ENCODE measurements at regions not wholly inside any gene's neighbourhood (a gene's known extent, or its start where the extent isn't known, plus 50 kb on each side); places are given as distances from the start of the nearest gene placed in this dataset.

GRCh38 chr13:73497430-73497829, 438.6 kb downstream of the KLF5 start:
- no peak overlapping the region for H3K9ac ChIP-seq (ENCODE audit: insufficient read depth, low read length, poor library complexity, severe bottlenecking)
- H3K27ac Mint-ChIP-seq, result no peak overlapping the region
- no peak overlapping the region for H2AFZ ChIP-seq (ENCODE audit: insufficient read depth, low read depth, low read length, poor library complexity, severe bottlenecking)
- H3K4me3 Mint-ChIP-seq, result no peak overlapping the region
- no peaks in the 10 kb centered on the region for H3K36me3 Mint-ChIP-seq
- H3K79me2 ChIP-seq (ENCODE audit: insufficient read depth, low read length), result no peaks in the 10 kb centered on the region
- no peaks in the 10 kb centered on the region for H4K20me1 ChIP-seq (ENCODE audit: insufficient read depth, low read length)
- WGBS (ENCODE audit: insufficient coverage), result no CpG with 5 or more reads among the region's 5 CpGs
- DNase-seq, result no peak
- no peaks in the 10 kb centered on the region for H3K4me1 Mint-ChIP-seq
- H3K4me2 ChIP-seq (replicated peaks; ENCODE audit: extremely low read depth, low read length, poor library complexity, severe bottlenecking), result no peak overlapping the region
- H3K27me3 Mint-ChIP-seq (ENCODE audit: low read depth in 3 of 3), result no peaks in the 10 kb centered on the region
- H3K27me3 ChIP-seq (ENCODE audit: control insufficient read depth in 2 of 2, insufficient read depth in 2 of 2, low read length in 2 of 2), result no peaks in the 10 kb centered on the region
- H3K9me3 ChIP-seq (replicated peaks in 1 of 2; ENCODE audit: control insufficient read depth in 1 of 2, insufficient read depth in 1 of 2, low read length in 2 of 2), result peaks cover 0 to 2% of the 10 kb centered on the region in 2 donors
- intact Hi-C loops (cut with micrococcal nuclease), result no loop called here
- H3K36me3 ChIP-seq (replicated peaks in 1 of 2; ENCODE audit: control insufficient read depth in 1 of 2, insufficient read depth in 2 of 2, low read length in 2 of 2), result no peaks in the 10 kb centered on the region
- H3K4me3 ChIP-seq (replicated peaks in 1 of 3; ENCODE audit: low read depth in 2 of 3, low read length in 3 of 3), result no peak overlapping the region
- no peak overlapping the region for H3K27ac ChIP-seq (ENCODE audit: low read depth in 1 of 2, low read length in 2 of 2)
- peaks cover 0 to 11% (median 2%) of the 10 kb centered on the region in 7 donors for H3K9me3 Mint-ChIP-seq
- TF ChIP-seq CTCF (IDR thresholded peaks at IDR 0.05), result no peak
- H3K4me1 ChIP-seq (ENCODE audit: control insufficient read depth in 1 of 2, insufficient read depth in 2 of 2, low read length in 2 of 2), result no peaks in the 10 kb centered on the region

GRCh38 chr13:73496711-73497110, 437.9 kb downstream of the KLF5 start:
- Histone ChIP-seq H4K20me1 (ENCODE audit: insufficient read depth, low read length) (no peaks in the 10 kb centered on the region), H3K4me2 (replicated peaks; ENCODE audit: extremely low read depth, low read length, poor library complexity, severe bottlenecking) (no peak overlapping the region), H3K9me3 (replicated peaks in 1 of 2; ENCODE audit: control insufficient read depth in 1 of 2, insufficient read depth in 1 of 2, low read length in 2 of 2) (peaks cover 0 to 2% of the 10 kb centered on the region in 2 donors), H3K27me3 (ENCODE audit: control insufficient read depth in 2 of 2, insufficient read depth in 2 of 2, low read length in 2 of 2) (no peaks in the 10 kb centered on the region), H3K27ac (ENCODE audit: low read depth in 1 of 2, low read length in 2 of 2) (no peak overlapping the region), H3K4me3 (replicated peaks in 1 of 3; ENCODE audit: low read depth in 2 of 3, low read length in 3 of 3) (no peak overlapping the region), H3K9ac (ENCODE audit: insufficient read depth, low read length, poor library complexity, severe bottlenecking) (no peak overlapping the region), H3K79me2 (ENCODE audit: insufficient read depth, low read length) (no peaks in the 10 kb centered on the region), H3K4me1 (ENCODE audit: control insufficient read depth in 1 of 2, insufficient read depth in 2 of 2, low read length in 2 of 2) (no peaks in the 10 kb centered on the region), H3K36me3 (replicated peaks in 1 of 2; ENCODE audit: control insufficient read depth in 1 of 2, insufficient read depth in 2 of 2, low read length in 2 of 2) (no peaks in the 10 kb centered on the region), H2AFZ (ENCODE audit: insufficient read depth, low read depth, low read length, poor library complexity, severe bottlenecking) (no peak overlapping the region)
- TF ChIP-seq CTCF (IDR thresholded peaks at IDR 0.05), result no peak
- Mint-ChIP-seq H3K27me3 (ENCODE audit: low read depth in 3 of 3) (no peaks in the 10 kb centered on the region), H3K27ac (no peak overlapping the region), H3K4me1 (no peaks in the 10 kb centered on the region), H3K4me3 (no peak overlapping the region), H3K36me3 (no peaks in the 10 kb centered on the region), H3K9me3 (peaks cover 0 to 11% (median 2%) of the 10 kb centered on the region in 7 donors)
- no CpG with 5 or more reads among the region's 3 CpGs for WGBS (ENCODE audit: insufficient coverage)
- intact Hi-C loops (cut with micrococcal nuclease), result no loop called here
- DNase-seq, result no peak

Data from CD14-positive monocyte (primary cell).